Stomach (tissue), 8 donors: ENCODE measurements at regions not wholly inside any gene's neighbourhood (a gene's known extent, or its start where the extent isn't known, plus 50 kb on each side); places are given as distances from the start of the nearest gene placed in this dataset.
A peak's percentile ranks its signal among the peaks of the same experiment; 100 is the strongest.
"Not testable (repeated sequence)": the region's sequence is repeated elsewhere in the genome, so short reads cannot be mapped to it uniquely, and the experiment has no call there.

Source experiments
- DNase-seq, 2 donors: peaks; one replicate each; pipeline versions ENCODE4 v3.0.0 to v3.0.0-alpha.2; 2013 to 2019
- H3K27ac ChIP-seq, 5 donors: fragments of 200-600 bp in 4 of 5; sonication (generic) in 4 of 5; one replicate each; pipeline ENCODE4 v1.5.1; 2013 to 2019; ENCODE audit warnings: mild to moderate bottlenecking in 1 of 5, moderate library complexity in 1 of 5
- H3K27me3 ChIP-seq, 3 donors: fragments of 200-600 bp; sonication (generic); one replicate each; pipeline ENCODE4 v1.5.1; 2017 to 2019; ENCODE audit warnings: mixed run types in 1 of 3
- H3K36me3 ChIP-seq, 4 donors: fragments of 200-600 bp; sonication (generic); 1 replicate in 3 of 4; 2 replicates in 1 of 4; pipeline ENCODE4 v1.5.1; 2016 to 2019
- H3K4me1 ChIP-seq, 4 donors: fragments of 200-600 bp; sonication (generic); one replicate each; pipeline ENCODE4 v1.5.1; 2016 to 2019
- H3K4me3 ChIP-seq, 4 donors: fragments of 200-600 bp; sonication (generic) in 3 of 4; one replicate each; pipeline ENCODE4 v1.5.1; 2016 to 2019; ENCODE audit warnings: mild to moderate bottlenecking in 1 of 4
- H3K9me3 ChIP-seq, 4 donors: fragments of 200-600 bp; sonication (generic); one replicate each; pipeline ENCODE4 v1.5.1; 2016 to 2019
- EP300 ChIP-seq: sonication (generic); formaldehyde crosslinking; IDR thresholded peaks from one replicate; pipeline ENCODE4 v1.6.1; 2017; ENCODE audit warnings: antibody characterized with exemption
- POLR2A ChIP-seq, 4 donors: fragments of 450-650 bp; IDR thresholded peaks; one replicate each; pipeline ENCODE4 v1.6.1; 2016; ENCODE audit warnings: antibody characterized with exemption in 4 of 4, control low read depth in 2 of 4, mild to moderate bottlenecking in 1 of 4, moderate library complexity in 1 of 4
- POLR2AphosphoS5 ChIP-seq, 3 donors: sonication (generic); formaldehyde crosslinking; IDR thresholded peaks; one replicate each; pipeline ENCODE4 v1.6.1; 2016; ENCODE audit warnings: antibody characterized with exemption in 3 of 3
- WGBS, 5 donors: extraction: QIAGEN DNeasy Blood & Tissue Kit in 3 of 5; methylation state at CpG; one replicate each; pipeline versions ENCODE4 v1.1.5 to v1.1.7; 2013 to 2018; 5-methylcytosine and 5-hydroxymethylcytosine counted together
- intact Hi-C: fragments of 100-400 bp; cut with DNase I; formaldehyde crosslinking; loops from one replicate; pipeline ENCODE4 v1.15.1; 2023; ENCODE audit warnings: low total_unique reads
- TF ChIP-seq, protein P1 (sequence below), 7 experiments: fragments of 450-650 bp in 4 of 7; fragments of 200-600 bp in 3 of 7; sonication (generic) in 3 of 7; IDR thresholded peaks; one replicate each; pipeline ENCODE4 v1.5.1; 2016 to 2019; ENCODE audit warnings: antibody characterized with exemption in 7 of 7, control low read depth in 2 of 7, mild to moderate bottlenecking in 1 of 7
- donor health status: healthy with polysubstance abuse.
- donor health status: Bipolar disorder and iron deficiency.
- donor health status: healthy.

DNA sequence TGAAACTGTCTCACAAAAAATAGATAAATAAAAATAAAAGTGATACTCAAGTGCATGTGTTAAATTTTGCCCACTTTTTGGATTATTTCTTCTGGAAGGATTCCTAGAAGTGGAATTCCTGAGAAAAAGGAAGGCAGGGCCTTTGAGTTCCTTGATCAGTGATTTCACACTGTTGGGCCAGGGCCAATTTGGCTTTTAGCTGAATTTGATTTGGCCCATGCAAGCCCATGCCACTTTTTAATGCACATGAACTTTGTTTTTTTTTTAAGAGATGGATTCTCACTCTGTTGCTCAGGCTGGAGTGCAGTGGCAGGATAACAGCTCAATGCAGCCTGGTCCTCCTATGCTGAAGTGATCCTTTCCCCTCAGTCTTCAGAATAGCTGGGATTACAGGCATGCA, 96.3 kb downstream of the TNFRSF13B start:
- Histone ChIP-seq H3K27me3 (peaks cover 0 to 19% (median 0%) of the 10 kb centered on the region in 3 donors), H3K9me3 (peaks cover 3 to 10% (median 8%) of the 10 kb centered on the region in 4 donors), H3K36me3 (no peaks in the 10 kb centered on the region), H3K27ac (no peak overlapping the region), H3K4me1 (peaks cover 0 to 7% (median 0%) of the 10 kb centered on the region in 4 donors), H3K4me3 (no peak overlapping the region)
- peak in 1 of 2 donors; percentile 56 for DNase-seq
- TF ChIP-seq POLR2A (IDR thresholded peaks at IDR 0.05), result no peak
- TF ChIP-seq EP300, result no peak
- TF ChIP-seq, protein P1, sequence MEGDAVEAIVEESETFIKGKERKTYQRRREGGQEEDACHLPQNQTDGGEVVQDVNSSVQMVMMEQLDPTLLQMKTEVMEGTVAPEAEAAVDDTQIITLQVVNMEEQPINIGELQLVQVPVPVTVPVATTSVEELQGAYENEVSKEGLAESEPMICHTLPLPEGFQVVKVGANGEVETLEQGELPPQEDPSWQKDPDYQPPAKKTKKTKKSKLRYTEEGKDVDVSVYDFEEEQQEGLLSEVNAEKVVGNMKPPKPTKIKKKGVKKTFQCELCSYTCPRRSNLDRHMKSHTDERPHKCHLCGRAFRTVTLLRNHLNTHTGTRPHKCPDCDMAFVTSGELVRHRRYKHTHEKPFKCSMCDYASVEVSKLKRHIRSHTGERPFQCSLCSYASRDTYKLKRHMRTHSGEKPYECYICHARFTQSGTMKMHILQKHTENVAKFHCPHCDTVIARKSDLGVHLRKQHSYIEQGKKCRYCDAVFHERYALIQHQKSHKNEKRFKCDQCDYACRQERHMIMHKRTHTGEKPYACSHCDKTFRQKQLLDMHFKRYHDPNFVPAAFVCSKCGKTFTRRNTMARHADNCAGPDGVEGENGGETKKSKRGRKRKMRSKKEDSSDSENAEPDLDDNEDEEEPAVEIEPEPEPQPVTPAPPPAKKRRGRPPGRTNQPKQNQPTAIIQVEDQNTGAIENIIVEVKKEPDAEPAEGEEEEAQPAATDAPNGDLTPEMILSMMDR (IDR thresholded peaks at IDR 0.05), result no peak
- TF ChIP-seq POLR2AphosphoS5 (IDR thresholded peaks at IDR 0.05), result no peak
- intact Hi-C loops, result no loop called here

DNA sequence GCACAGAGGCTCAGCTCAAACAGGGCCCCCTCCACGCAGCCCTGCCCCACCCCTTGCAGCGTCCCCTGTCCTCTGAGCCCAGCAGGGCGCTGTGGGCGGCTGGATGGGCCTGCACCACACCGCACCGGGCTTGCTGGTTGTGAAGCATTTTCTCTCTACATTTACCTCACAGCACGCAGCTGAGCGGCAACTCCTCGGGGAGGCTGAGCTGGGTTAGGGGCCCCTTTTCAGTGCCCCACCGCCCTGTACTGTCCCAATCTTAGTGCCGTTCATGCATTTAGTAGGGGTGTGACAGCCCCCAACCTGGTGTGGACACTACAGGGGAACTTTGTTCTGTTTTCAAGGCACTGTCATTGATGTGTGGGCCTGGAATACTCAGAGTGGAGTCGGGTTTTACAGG, 97.7 kb downstream of the TNFRSF13B start:
- H3K4me1 ChIP-seq, H3K36me3 ChIP-seq, H3K27ac ChIP-seq, H3K9me3 ChIP-seq, intact Hi-C loops, DNase-seq, H3K4me3 ChIP-seq: not testable (repeated sequence)
- 76 to 95% (median 88%) methylated on average over 7 to 12 of the region's 12 CpGs for WGBS, 5 donors
- H3K27me3 ChIP-seq, result peaks cover 0 to 19% (median 0%) of the 10 kb centered on the region in 3 donors

DNA sequence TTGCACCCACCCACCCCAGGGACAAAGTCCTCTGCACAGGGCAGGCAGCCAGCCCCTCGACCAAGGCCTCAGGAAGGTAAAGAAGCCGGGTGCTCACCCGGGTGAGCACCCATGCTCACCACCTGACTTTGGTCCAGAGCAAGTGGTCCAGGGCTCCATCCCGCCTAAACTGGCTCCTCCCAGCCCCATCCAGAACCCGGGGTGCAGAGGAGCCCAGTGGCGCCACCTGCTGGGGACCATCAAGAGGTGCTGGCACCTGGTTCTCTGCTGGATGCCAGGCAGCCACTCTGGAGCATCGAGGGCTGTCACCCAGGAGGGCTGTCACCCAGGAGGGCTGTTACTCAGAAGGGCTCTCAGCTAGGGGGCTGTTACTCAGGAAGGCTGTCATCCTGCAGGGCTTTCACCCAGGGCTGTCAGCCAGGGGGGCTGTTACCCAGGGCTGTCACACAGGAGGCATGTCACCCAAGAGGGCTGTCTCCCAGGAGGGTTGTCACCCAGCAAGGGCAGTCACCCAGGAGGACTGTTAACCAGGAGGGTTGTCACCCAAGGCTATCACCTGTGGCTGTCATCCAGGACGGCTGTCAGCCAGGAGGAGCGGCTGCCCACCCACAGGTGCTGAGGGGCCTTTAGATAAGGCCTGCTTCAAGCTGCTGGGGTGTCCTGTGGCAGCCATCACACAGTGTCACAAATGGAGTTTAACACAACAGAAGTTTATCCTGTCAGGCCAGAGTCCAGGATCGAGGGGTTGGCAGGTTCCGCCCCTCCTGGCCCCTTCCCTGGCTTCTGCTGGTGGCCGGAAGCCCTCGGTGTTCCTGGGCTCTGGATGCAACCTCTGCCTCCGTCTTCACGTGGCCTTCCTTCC, 98.5 kb downstream of the TNFRSF13B start:
- 36 to 50% (median 42%) methylated on average over 13 to 15 of the region's 15 CpGs for WGBS, 5 donors
- H3K36me3 ChIP-seq, result no peaks in the 10 kb centered on the region
- peaks cover 0 to 7% (median 0%) of the 10 kb centered on the region in 4 donors for H3K4me1 ChIP-seq
- H3K27ac ChIP-seq, result no peak overlapping the region
- TF ChIP-seq, protein P1 (IDR thresholded peaks at IDR 0.05), result peak in 3 of 7 experiments; percentile 11 to 47 (median 31)
- TF ChIP-seq POLR2AphosphoS5 (IDR thresholded peaks at IDR 0.05), result no peak
- DNase-seq, result peak; percentile 45 to 55
- intact Hi-C loops, result no loop called here
- H3K4me3 ChIP-seq, result no peak overlapping the region
- peaks cover 0 to 19% (median 0%) of the 10 kb centered on the region in 3 donors for H3K27me3 ChIP-seq
- H3K9me3 ChIP-seq, result peaks cover 3 to 10% (median 8%) of the 10 kb centered on the region in 4 donors

DNA sequence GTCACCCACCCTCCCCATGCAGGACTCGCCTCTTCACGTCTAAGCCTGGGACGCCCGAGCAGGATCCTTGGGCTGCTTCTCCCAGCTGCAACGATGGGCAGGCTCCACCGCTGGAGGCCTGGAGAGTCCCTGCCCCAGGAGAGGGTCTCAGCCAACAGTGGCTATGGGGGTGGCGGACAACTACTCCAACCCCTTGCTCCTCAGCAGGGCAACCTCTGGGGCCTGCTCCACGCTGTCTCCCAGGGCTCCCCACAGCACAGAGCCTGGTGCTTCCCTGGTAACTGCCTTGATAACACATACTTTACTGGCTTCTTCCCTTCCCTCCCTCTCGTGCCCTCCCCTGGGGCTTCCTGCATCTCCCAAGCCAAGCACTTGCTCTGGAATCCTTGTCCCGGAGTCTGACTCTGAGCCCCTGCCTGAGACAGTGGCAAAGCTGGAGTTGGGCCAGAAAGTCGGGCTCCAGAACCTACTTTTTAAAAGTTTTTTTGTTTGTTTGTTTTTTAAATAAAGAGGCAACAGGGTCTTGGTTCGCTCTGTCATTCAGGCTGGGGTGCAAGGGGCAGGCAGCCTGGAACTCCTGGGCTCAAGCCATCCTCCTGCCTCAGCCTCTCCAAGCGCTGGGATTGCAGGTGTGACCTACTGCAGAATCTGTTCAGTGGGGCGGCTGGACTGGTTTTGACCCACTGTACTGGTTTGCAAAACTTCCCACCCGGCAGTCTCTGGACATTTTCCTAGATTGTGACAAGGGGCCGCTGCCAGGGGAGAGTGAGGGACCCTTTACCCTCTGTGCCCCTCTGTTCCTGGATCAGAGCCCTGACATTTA, 99.4 kb downstream of the TNFRSF13B start:
- Histone ChIP-seq H3K27me3 (peaks cover 0 to 19% (median 0%) of the 10 kb centered on the region in 3 donors), H3K4me1 (peaks cover 0 to 7% (median 0%) of the 10 kb centered on the region in 4 donors), H3K36me3 (no peaks in the 10 kb centered on the region), H3K27ac (no peak overlapping the region), H3K9me3 (peaks cover 2 to 4% (median 3%) of the 10 kb centered on the region in 4 donors), H3K4me3 (no peak overlapping the region)
- peak in 1 of 2 donors; percentile 22 for DNase-seq
- 43 to 65% (median 61%) methylated on average over 9 to 16 of the region's 16 CpGs for WGBS, 5 donors
- TF ChIP-seq POLR2A (IDR thresholded peaks at IDR 0.05) (no peak), POLR2AphosphoS5 (IDR thresholded peaks at IDR 0.05) (no peak), EP300 (no peak)
- TF ChIP-seq, protein P1 (IDR thresholded peaks at IDR 0.05), result no peak
- intact Hi-C loops, result no loop called here

DNA sequence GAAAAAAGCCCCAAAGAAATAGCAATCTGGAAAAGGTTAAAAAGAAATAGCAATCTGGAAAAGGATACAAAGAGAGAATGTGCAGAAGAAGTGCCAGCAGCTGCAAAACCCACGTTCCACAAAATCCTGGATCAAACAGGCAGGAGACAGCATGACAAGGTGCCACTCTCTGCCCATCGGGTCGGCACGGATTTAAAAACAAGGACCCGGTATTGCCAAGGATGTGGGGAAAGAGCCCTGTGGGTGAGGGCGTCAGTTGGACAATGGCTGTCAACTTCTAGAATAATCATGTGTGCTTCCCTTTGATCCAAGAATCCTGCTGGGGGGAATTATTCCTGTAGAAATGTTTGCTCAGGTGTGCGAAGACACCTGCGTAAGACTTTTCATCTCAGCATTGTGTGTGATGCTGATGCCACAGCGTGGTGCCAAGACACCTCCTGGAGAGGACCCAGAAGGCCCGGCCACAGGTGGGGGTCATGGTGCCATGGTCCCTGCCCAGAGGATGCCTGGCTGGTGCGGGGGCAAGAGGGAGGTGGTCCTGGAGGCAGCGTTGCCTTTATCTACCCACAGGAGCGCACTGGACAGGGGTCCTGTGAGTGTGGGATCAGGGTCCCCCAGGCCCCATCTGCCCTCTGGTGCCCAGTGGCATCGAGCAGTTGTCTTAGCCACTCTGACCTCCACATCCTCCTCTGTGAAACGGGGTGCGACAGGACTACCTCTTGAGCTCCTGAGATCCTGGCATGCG, 100.3 kb downstream of the TNFRSF13B start:
- H3K9me3 ChIP-seq, intact Hi-C loops, H3K27ac ChIP-seq, H3K4me3 ChIP-seq, H3K36me3 ChIP-seq, H3K4me1 ChIP-seq: not testable (repeated sequence)
- peaks cover 0 to 19% (median 0%) of the 10 kb centered on the region in 3 donors for H3K27me3 ChIP-seq
- DNase-seq, result peak in 1 of 2 donors; percentile 8
- 76 to 91% (median 88%) methylated on average over 11 to 17 of the region's 17 CpGs for WGBS, 5 donors
